D721Med (cell line): ENCODE measurements at regions not wholly inside any gene's neighbourhood (a gene's known extent, or its start where the extent isn't known, plus 50 kb on each side); places are given as distances from the start of the nearest gene placed in this dataset.
A peak's percentile ranks its signal among the peaks of the same experiment; 100 is the strongest.

Experiments
- DNase-seq: peaks from one replicate; pipeline ENCODE4 v3.0.0; 2011; ENCODE audit warnings: low spot score; ENCODE audit not compliant: insufficient read length
- FAIRE-seq: peaks from 2 replicates; lab custom pipeline; 2011; peaks lifted over from hg19 to GRCh38; lab: Jason Lieb, UNC
- CTCF ChIP-seq: IDR thresholded peaks from 2 replicates; pipeline ENCODE4 v1.5.1; 2012; ENCODE audit warnings: mild to moderate bottlenecking, control low read depth; ENCODE audit not compliant: insufficient read depth; ENCODE audit errors: missing control alignments

GRCh38 chr6:40340957-40341356 lies 246.2 kb downstream of the LRFN2 start:
- DNase-seq (no peak), FAIRE-seq (no peak)
- no peak for TF ChIP-seq CTCF

- peak; percentile 29 for FAIRE-seq
- TF ChIP-seq CTCF = no peak
These were observed 247.0 kb downstream of the LRFN2 start for GRCh38 chr6:40340196-40340595.

GRCh38 chr6:40338306-40338705 lies 248.9 kb downstream of the LRFN2 start:
- no peak for FAIRE-seq
- no peak for TF ChIP-seq CTCF
- DNase-seq = no peak

More at GRCh38 chr6:40340196-40340595, 247.0 kb downstream of the LRFN2 start:
- no peak for DNase-seq

GRCh38 chr6:40336940-40337760 lies 250.0 kb downstream of the LRFN2 start:
- no peak for TF ChIP-seq CTCF
- FAIRE-seq (peak; percentile 38), DNase-seq (peak; percentile 85)

DNA sequence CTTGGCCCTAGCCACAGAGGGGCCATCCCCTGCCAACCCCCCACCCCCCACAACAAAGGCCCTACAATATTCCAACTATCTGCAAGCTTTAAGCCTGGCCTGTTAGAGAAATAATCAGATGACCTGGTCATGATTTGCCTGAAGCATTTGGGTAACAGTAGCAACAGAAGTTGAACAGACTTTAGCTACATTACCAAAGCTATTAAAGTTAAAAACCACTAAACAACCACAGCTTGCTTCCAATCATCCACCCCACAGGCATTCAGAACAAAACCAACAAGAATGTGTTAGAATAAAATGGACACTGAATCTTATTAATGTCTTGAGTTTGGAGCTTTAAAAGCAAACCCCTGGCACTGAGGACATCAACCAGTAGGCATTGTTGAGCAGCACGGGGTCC lies 250.9 kb downstream of the LRFN2 start:
- TF ChIP-seq CTCF = no peak
- DNase-seq (no peak), FAIRE-seq (no peak)

DNA sequence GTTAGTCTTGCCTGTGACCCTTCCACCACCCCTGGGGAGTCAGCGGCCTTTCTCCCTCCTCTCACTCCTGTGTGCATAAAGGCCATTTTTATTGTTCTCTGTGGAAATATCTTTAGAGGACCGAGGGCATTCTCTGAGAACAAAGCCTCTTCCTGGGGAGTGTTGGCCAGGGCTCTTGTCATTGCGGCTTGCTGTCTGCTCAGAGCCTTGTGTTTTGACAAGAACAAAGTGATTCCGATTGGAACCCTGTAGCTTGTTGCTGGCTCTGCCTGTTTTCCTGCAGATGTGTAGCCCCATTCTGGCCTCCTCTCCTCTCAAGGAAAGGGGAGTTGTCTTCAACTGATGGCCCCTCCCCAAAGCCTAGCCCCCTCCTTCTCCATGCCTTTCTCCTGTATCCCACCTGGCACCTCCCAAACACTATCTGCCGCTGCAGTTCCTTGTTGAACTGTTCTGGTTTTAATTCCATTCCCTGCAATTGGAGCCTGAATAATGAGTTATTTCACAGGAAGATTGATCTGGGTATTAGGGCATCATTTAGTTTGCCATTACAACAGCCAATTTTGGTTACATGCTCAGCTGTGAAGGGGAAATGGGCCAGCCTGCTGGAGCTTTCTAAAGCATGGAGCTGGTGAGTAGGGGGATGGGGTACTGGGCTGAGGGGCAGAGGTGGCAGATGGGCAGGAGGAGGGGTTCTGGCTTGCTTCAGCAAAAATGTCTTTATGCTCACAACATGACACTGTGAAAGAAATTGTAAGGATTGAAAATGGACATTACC lies 252.5 kb downstream of the LRFN2 start:
- no peak for TF ChIP-seq CTCF
- no peak for DNase-seq
- FAIRE-seq = no peak
